HG03520 (cell line): ENCODE measurements at regions not wholly inside any gene's neighbourhood (a gene's known extent, or its start where the extent isn't known, plus 50 kb on each side); places are given as distances from the start of the nearest gene placed in this dataset.
"Not testable (repeated sequence)": the region's sequence is repeated elsewhere in the genome, so short reads cannot be mapped to it uniquely, and the experiment has no call there.

ENCODE experiments used
- ATAC-seq: cut with Tn5 transposase; IDR thresholded peaks from one replicate; pipeline ENCODE4 v1.9.1; 2021; ENCODE audit warnings: mild to moderate bottlenecking, moderate library complexity; ENCODE audit not compliant: unreplicated experiment

GRCh38 chr6:99801805-99802204 is 192.2 kb downstream of the MCHR2 start:
- no peak for ATAC-seq

- ATAC-seq: no peak
These were observed 191.5 kb downstream of the MCHR2 start for GRCh38 chr6:99802396-99803031.

GRCh38 chr6:99808992-99809391 is 185.0 kb downstream of the MCHR2 start:
- ATAC-seq: no peak

GRCh38 chr6:99810295-99810694 is 183.7 kb downstream of the MCHR2 start:
- no peak for ATAC-seq

GRCh38 chr6:99810942-99811620 is 182.9 kb downstream of the MCHR2 start:
- no peak for ATAC-seq

- no peak for ATAC-seq
These were observed 182.4 kb downstream of the MCHR2 start for GRCh38 chr6:99811636-99812035.

GRCh38 chr6:99813565-99813964 is 180.5 kb downstream of the MCHR2 start:
- ATAC-seq: no peak

- ATAC-seq: no peak
These were observed 179.6 kb downstream of the MCHR2 start for GRCh38 chr6:99814230-99814928.

- no peak for ATAC-seq
These were observed 177.2 kb downstream of the MCHR2 start for GRCh38 chr6:99816795-99817194.

- ATAC-seq: no peak
These were observed 175.9 kb downstream of the MCHR2 start for GRCh38 chr6:99818161-99818560.

- no peak for ATAC-seq
These were observed 174.2 kb downstream of the MCHR2 start for GRCh38 chr6:99819853-99820252.

GRCh38 chr6:99821164-99821563 is 172.9 kb downstream of the MCHR2 start:
- ATAC-seq: no peak

GRCh38 chr6:99822741-99823512 is 171.1 kb downstream of the MCHR2 start:
- ATAC-seq: peak; percentile 92

GRCh38 chr6:99823513-99824235 is 170.3 kb downstream of the MCHR2 start:
- not testable (repeated sequence) for ATAC-seq

GRCh38 chr6:99833034-99833433 is 161.0 kb downstream of the MCHR2 start:
- no peak for ATAC-seq

GRCh38 chr6:99836471-99836870 is 157.6 kb downstream of the MCHR2 start:
- ATAC-seq: no peak

- ATAC-seq: no peak
These were observed 155.4 kb downstream of the MCHR2 start for GRCh38 chr6:99838607-99839006.

GRCh38 chr6:99841297-99841696 is 152.7 kb downstream of the MCHR2 start:
- no peak for ATAC-seq

- no peak for ATAC-seq
These were observed 148.0 kb downstream of the MCHR2 start for GRCh38 chr6:99846006-99846405.

- no peak for ATAC-seq
These were observed 143.2 kb downstream of the MCHR2 start for GRCh38 chr6:99850841-99851240.

GRCh38 chr6:99852031-99852430 is 142.0 kb downstream of the MCHR2 start:
- no peak for ATAC-seq
